ENCODE measurements at regions not wholly inside any gene's neighbourhood (a gene's known extent, or its start where the extent isn't known, plus 50 kb on each side); places are given as distances from the start of the nearest gene placed in this dataset.

DNA sequence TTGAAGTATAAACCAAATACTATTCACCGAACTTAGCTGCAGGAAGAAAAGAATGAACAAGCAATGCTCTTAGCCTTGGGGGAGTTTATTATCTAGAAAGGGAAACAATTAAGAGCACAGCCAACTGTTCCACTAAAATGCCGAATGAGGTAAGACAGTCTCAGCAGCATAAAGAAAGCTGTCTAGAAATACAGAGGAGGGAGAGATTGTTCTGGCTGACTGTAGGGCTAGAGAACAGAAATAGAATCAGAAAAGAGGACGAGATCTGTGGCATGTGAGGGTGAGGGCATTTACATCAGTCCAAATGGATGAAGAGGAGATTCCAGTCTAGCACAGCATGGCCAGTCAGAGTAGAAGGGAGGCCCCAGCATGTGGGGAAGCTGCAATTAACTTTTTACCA lies 56.8 kb upstream of the TNFRSF19 start:
- H3K4me1 ChIP-seq (replicated peaks in 1 of 2), result no peaks in the 10 kb centered on the region
- WGBS, 4 donors, result 55 to 71% (median 66%) methylated on average over 3 of the region's 3 CpGs
- H3K36me3 ChIP-seq (replicated peaks in 1 of 2), result no peaks in the 10 kb centered on the region
- H3K9me3 ChIP-seq (replicated peaks in 1 of 3), result no peaks in the 10 kb centered on the region
- H3K27me3 ChIP-seq, result no peaks in the 10 kb centered on the region
- no peak overlapping the region for H3K4me3 ChIP-seq
- no peak for DNase-seq
- no peak overlapping the region for H3K27ac ChIP-seq
- intact Hi-C loops (cut with DNase I), result no loop called here
- TF ChIP-seq POLR2A (IDR thresholded peaks at IDR 0.05), result no peak
- TF ChIP-seq, protein P1, sequence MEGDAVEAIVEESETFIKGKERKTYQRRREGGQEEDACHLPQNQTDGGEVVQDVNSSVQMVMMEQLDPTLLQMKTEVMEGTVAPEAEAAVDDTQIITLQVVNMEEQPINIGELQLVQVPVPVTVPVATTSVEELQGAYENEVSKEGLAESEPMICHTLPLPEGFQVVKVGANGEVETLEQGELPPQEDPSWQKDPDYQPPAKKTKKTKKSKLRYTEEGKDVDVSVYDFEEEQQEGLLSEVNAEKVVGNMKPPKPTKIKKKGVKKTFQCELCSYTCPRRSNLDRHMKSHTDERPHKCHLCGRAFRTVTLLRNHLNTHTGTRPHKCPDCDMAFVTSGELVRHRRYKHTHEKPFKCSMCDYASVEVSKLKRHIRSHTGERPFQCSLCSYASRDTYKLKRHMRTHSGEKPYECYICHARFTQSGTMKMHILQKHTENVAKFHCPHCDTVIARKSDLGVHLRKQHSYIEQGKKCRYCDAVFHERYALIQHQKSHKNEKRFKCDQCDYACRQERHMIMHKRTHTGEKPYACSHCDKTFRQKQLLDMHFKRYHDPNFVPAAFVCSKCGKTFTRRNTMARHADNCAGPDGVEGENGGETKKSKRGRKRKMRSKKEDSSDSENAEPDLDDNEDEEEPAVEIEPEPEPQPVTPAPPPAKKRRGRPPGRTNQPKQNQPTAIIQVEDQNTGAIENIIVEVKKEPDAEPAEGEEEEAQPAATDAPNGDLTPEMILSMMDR (IDR thresholded peaks at IDR 0.05), result no peak

DNA sequence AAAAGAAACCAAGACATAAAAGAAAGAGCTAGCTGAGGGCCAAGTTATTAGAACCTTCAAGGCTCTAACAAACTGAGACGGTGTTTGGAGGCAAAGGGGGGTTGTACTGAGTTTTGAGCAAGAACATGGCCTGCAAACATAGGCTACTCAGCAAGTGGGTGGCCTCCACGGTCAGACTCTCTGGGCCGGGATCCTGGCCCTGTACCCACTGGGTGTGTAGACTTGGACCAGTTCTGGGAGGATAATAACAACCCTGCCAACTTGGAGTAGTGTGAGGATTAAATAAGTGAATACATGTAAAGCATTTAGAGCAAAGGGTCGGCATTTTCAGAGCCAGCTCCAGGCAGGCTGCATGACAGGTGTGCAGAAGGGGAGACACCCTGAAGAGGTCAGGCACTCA lies 56.1 kb upstream of the TNFRSF19 start:
- Histone ChIP-seq H3K4me1 (replicated peaks in 1 of 2) (no peaks in the 10 kb centered on the region), H3K36me3 (replicated peaks in 1 of 2) (no peaks in the 10 kb centered on the region), H3K9me3 (replicated peaks in 1 of 3) (no peaks in the 10 kb centered on the region), H3K4me3 (no peak overlapping the region), H3K27ac (no peak overlapping the region), H3K27me3 (no peaks in the 10 kb centered on the region)
- intact Hi-C loops (cut with DNase I), result no loop called here
- TF ChIP-seq, protein P1 (IDR thresholded peaks at IDR 0.05), result no peak
- no peak for TF ChIP-seq POLR2A (IDR thresholded peaks at IDR 0.05)
- WGBS, 4 donors, result 76 to 86% (median 81%) methylated on average over 4 of the region's 4 CpGs
- no peak for DNase-seq

DNA sequence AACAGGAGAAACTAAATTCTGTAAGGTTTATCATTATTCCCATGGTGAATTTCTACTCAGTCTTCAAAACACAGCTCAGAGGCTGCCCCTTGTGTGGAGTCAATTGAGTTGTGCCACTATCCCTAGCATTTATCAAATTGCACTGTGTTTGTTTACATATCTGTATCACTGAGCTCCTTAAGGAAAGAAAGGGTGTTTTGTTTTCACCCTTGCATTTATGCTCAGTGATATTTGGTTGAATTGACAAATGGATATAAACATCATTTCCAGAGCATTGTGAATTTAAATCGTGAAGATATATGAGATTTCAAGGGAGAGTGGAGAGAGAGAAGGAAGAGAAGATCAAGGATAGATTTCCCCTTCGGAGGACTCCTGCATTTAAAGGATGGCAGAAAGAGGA lies 55.1 kb upstream of the TNFRSF19 start:
- intact Hi-C loops (cut with DNase I), result no loop called here
- Histone ChIP-seq H3K27me3 (no peaks in the 10 kb centered on the region), H3K9me3 (replicated peaks in 1 of 3) (no peaks in the 10 kb centered on the region), H3K4me1 (replicated peaks in 1 of 2) (no peaks in the 10 kb centered on the region), H3K27ac (no peak overlapping the region), H3K4me3 (no peak overlapping the region), H3K36me3 (replicated peaks in 1 of 2) (no peaks in the 10 kb centered on the region)
- WGBS, 4 donors, result 64 to 85% (median 65%) methylated on average over 2 of the region's 2 CpGs
- TF ChIP-seq, protein P1 (IDR thresholded peaks at IDR 0.05), result no peak
- no peak for TF ChIP-seq POLR2A (IDR thresholded peaks at IDR 0.05)
- no peak for DNase-seq

DNA sequence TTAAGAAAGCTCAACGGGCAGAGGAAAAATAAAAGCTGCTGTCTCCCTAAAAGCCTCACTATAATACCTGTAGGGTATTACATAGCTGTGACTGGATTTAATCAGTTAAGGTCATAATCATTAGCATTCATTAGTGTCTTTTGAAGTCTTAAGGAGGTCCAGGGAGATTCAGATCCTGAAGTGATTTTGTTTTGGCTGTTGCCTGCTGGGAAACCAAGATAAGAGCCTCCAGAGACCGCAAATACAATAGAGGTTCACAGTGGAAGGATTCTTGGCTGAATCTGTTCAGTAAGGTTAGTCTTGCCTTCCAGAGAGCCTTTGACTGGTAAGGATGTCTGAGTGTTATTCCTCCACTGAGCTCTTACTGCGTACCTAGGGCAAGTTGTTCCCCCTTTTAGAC lies 54.0 kb upstream of the TNFRSF19 start:
- Histone ChIP-seq H3K27ac (no peak overlapping the region), H3K36me3 (replicated peaks in 1 of 2) (no peaks in the 10 kb centered on the region), H3K4me3 (no peak overlapping the region), H3K9me3 (replicated peaks in 1 of 3) (no peaks in the 10 kb centered on the region), H3K27me3 (no peaks in the 10 kb centered on the region), H3K4me1 (replicated peaks in 1 of 2) (no peaks in the 10 kb centered on the region)
- 56 to 75% (median 71%) methylated on average over 3 of the region's 3 CpGs for WGBS, 4 donors
- DNase-seq, result no peak
- intact Hi-C loops (cut with DNase I), result no loop called here
- TF ChIP-seq, protein P1 (IDR thresholded peaks at IDR 0.05), result no peak
- TF ChIP-seq POLR2A (IDR thresholded peaks at IDR 0.05), result no peak
